ENCODE measurements at regions not wholly inside any gene's neighbourhood (a gene's known extent, or its start where the extent isn't known, plus 50 kb on each side); places are given as distances from the start of the nearest gene placed in this dataset.

- H3K36me3 ChIP-seq: no peaks in the 10 kb centered on the region
- no peaks in the 10 kb centered on the region for H3K4me1 ChIP-seq
- H3K9me3 ChIP-seq: no peaks in the 10 kb centered on the region
- H3K27ac ChIP-seq (replicated peaks in 1 of 4): no peak overlapping the region
- WGBS: 77% methylated on average over 1 of the region's 1 CpG
- no peak for TF ChIP-seq POLR2A (IDR thresholded peaks at IDR 0.05; ENCODE audit: low read depth)
- no peak for TF ChIP-seq EP300 (IDR thresholded peaks at IDR 0.05)
- no peak for TF ChIP-seq CTCF (IDR thresholded peaks at IDR 0.05)
- H3K27me3 ChIP-seq: no peaks in the 10 kb centered on the region
- DNase-seq (ENCODE audit: extremely low spot score): no peak
- no peak overlapping the region for H3K4me3 ChIP-seq
- intact Hi-C loops (cut with DNase I): no loop called here
These were observed 396.8 kb downstream of the TLE4 start for GRCh38 chr9:79968533-79968932.

- Histone ChIP-seq H3K36me3 (no peaks in the 10 kb centered on the region), H3K27ac (replicated peaks in 1 of 4) (no peak overlapping the region), H3K9me3 (no peaks in the 10 kb centered on the region), H3K4me3 (no peak overlapping the region), H3K4me1 (no peaks in the 10 kb centered on the region), H3K27me3 (no peaks in the 10 kb centered on the region)
- 92% methylated on average over 3 of the region's 3 CpGs for WGBS
- no peak for DNase-seq (ENCODE audit: extremely low spot score)
- intact Hi-C loops (cut with DNase I): no loop called here
- no peak for TF ChIP-seq POLR2A (IDR thresholded peaks at IDR 0.05; ENCODE audit: low read depth)
These were observed 391.1 kb downstream of the TLE4 start for GRCh38 chr9:79962836-79963235.

GRCh38 chr9:79962150-79962549, 390.4 kb downstream of the TLE4 start:
- intact Hi-C loops (cut with DNase I): no loop called here
- Histone ChIP-seq H3K27me3 (no peaks in the 10 kb centered on the region), H3K36me3 (no peaks in the 10 kb centered on the region), H3K4me1 (no peaks in the 10 kb centered on the region), H3K27ac (replicated peaks in 1 of 4) (no peak overlapping the region), H3K9me3 (no peaks in the 10 kb centered on the region), H3K4me3 (no peak overlapping the region)
- no peak for DNase-seq (ENCODE audit: extremely low spot score)
- TF ChIP-seq POLR2AphosphoS5 (IDR thresholded peaks at IDR 0.05): no peak
- no peak for TF ChIP-seq CTCF (IDR thresholded peaks at IDR 0.05)
- TF ChIP-seq EP300 (IDR thresholded peaks at IDR 0.05): no peak
- TF ChIP-seq POLR2A (IDR thresholded peaks at IDR 0.05; ENCODE audit: low read depth): no peak
- WGBS: 93% methylated on average over 1 of the region's 1 CpG

- H3K27ac ChIP-seq (replicated peaks in 1 of 4): no peak overlapping the region
- 80% methylated on average over 3 of the region's 3 CpGs for WGBS
- peaks cover 0 to 3% (median 0%) of the 10 kb centered on the region in 4 donors for H3K27me3 ChIP-seq
- H3K9me3 ChIP-seq: no peaks in the 10 kb centered on the region
- H3K4me3 ChIP-seq: no peak overlapping the region
- H3K36me3 ChIP-seq: no peaks in the 10 kb centered on the region
- intact Hi-C loops (cut with DNase I): no loop called here
- peak; percentile 66 for DNase-seq (ENCODE audit: extremely low spot score)
- TF ChIP-seq CTCF (IDR thresholded peaks at IDR 0.05): peak in 1 of 3 experiments; percentile 32
- no peak for TF ChIP-seq POLR2AphosphoS5 (IDR thresholded peaks at IDR 0.05)
- TF ChIP-seq EP300 (IDR thresholded peaks at IDR 0.05): no peak
- TF ChIP-seq POLR2A (IDR thresholded peaks at IDR 0.05; ENCODE audit: low read depth): no peak
- H3K4me1 ChIP-seq: no peaks in the 10 kb centered on the region
These were observed 383.5 kb downstream of the TLE4 start for GRCh38 chr9:79955300-79955699.

- Histone ChIP-seq H3K4me3 (no peak overlapping the region), H3K9me3 (no peaks in the 10 kb centered on the region), H3K36me3 (no peaks in the 10 kb centered on the region), H3K27ac (replicated peaks in 1 of 4) (no peak overlapping the region), H3K4me1 (no peaks in the 10 kb centered on the region), H3K27me3 (peaks cover 0 to 3% (median 0%) of the 10 kb centered on the region in 4 donors)
- DNase-seq (ENCODE audit: extremely low spot score): peak; percentile 8
- intact Hi-C loops (cut with DNase I): no loop called here
- no peak for TF ChIP-seq CTCF (IDR thresholded peaks at IDR 0.05)
- no peak for TF ChIP-seq POLR2AphosphoS5 (IDR thresholded peaks at IDR 0.05)
- no peak for TF ChIP-seq POLR2A (IDR thresholded peaks at IDR 0.05; ENCODE audit: low read depth)
- TF ChIP-seq EP300 (IDR thresholded peaks at IDR 0.05): no peak
These were observed 382.1 kb downstream of the TLE4 start for GRCh38 chr9:79953908-79954307.
